Stimulated activated CD8-positive, alpha-beta memory T cell treated with anti-CD3 and anti-CD28 coated beads, Interleukin-7, amount 100 ng/mL, for 48 hours (primary cell): ENCODE measurements at regions not wholly inside any gene's neighbourhood (a gene's known extent, or its start where the extent isn't known, plus 50 kb on each side); places are given as distances from the start of the nearest gene placed in this dataset.

Source experiments
- DNase-seq, 2 donors: peaks; one replicate each; pipeline ENCODE4 v3.0.0-alpha.2; 2020; ENCODE audit warnings: low read depth in 1 of 2; ENCODE audit errors: extremely low read depth in 1 of 2

- DNase-seq, result no peak
Measured at GRCh38 chr5:176174345-176175025, 63.7 kb upstream of the SIMC1 start.

GRCh38 chr5:176175101-176175852 lies 62.9 kb upstream of the SIMC1 start:
- no peak for DNase-seq

DNA sequence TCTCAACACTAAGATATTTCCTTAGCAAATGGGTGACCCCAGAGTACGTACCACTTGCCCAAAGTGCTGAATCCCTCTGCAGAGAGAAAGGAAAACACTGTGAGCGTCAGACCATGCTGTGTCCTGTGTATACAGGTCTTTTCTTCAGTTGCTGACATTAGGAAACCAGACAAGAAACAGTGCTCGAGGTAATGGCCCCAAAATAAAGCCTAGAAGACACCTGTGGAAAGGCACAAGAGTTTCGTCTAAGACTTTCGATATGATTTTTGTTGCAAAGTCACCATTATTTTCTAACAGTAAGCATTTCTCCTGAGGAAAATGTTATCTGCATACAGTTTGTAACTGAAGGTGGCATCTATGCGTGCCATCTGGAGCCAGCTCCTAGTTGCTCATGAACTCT lies 62.0 kb upstream of the SIMC1 start:
- no peak for DNase-seq

GRCh38 chr5:176178789-176179188 lies 59.4 kb upstream of the SIMC1 start:
- no peak for DNase-seq

DNA sequence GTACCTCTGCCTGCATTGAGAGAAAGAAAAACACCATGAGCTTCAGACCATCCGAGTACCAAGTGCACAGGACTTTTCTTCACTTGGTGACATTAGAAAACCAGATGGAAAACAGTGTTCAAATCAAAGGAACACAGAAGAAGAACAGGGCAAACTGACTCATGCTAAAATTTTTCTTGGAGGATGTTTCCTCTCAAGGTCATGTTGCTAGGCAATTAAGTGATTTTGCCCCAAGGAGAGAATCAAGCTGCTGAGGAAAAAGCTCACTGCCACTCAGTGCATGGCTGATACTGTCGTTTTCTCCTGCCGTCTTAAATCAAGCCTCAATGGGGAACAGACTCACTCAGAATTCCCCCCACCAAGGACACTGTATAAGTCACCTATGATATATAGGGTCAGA lies 57.9 kb upstream of the SIMC1 start:
- no peak for DNase-seq

GRCh38 chr5:176180781-176181180 lies 57.4 kb upstream of the SIMC1 start:
- DNase-seq, result no peak

GRCh38 chr5:176181271-176181855 lies 56.9 kb upstream of the SIMC1 start:
- DNase-seq, result no peak

DNA sequence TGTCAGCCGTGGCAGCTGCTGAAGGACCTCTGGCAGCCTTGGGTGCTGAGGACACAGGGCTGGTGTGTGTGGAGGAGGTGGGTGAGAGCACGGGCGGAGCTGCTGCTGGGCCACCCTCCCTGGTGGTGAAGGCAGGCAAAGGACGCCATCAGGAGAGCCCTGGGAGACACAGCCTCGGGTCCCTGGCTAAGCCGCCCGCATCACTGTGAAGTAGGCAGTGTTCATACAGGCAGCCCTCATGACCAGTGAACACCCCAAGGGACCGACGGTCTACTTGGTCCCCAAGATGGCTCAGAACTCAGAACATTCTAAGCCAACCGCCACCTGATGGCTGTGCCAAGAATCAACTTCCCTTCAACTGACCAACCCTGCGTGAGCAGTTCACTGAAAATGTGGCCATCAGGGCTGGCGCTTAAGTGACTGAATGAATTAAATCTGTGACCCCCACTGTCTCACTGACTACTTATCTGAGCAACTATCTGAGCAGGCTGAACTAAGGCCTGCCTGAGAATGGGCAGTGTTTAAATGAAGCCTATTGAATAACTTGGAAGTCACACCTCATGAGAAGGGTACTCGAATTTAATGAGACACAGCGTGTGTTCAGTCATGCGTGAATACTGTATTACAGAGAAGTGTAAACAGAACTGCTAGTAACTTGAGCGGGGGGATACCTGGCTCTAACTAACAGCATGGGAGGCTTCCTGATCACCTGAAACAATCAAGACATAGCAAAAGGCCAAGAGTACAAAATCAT lies 54.7 kb upstream of the SIMC1 start:
- DNase-seq, result no peak

DNA sequence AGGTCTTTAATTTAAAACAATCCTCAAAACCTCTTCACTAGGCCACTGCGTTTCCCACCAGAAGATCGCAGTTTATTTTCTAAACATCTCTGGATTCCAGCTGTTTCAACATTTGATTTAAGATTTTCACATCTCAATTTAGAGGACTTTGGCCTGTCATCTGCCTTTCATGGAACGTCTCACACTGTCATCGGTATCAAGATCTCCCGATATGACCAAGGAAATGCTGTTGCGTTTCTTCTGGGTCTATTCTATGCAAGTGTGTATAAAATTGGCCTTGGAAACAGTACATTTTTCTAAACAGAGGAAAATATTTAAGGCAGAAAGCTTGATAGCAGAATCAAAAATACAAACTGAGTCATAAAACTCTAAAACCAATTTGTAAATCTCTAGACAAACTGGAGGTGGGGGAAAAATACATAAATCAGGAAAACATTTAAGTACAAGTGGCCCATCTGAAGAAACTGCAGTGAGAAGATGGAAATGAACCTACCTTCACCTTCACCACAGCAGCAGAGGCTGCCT lies 53.6 kb upstream of the SIMC1 start:
- DNase-seq, result no peak

- DNase-seq, result no peak
Measured at GRCh38 chr5:176185133-176185733, 53.0 kb upstream of the SIMC1 start.

DNA sequence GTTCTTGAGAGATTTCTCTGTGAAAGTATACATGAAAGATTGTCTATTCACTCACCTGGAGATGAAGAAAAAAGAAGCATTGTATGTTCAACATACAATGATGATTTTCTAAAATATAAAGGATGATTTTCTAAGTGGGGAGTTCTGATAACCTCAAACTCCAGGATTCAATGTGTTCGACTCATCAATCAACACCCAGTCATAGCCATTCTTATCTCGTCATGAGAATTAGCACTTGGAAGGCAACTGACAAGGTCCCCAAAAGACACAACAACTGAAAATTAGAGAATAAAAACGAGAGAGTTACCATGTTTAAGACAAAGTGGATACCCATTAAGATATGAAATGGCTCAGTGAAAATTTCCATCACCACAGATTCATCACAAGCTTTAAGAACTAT lies 52.1 kb upstream of the SIMC1 start:
- no peak for DNase-seq

DNA sequence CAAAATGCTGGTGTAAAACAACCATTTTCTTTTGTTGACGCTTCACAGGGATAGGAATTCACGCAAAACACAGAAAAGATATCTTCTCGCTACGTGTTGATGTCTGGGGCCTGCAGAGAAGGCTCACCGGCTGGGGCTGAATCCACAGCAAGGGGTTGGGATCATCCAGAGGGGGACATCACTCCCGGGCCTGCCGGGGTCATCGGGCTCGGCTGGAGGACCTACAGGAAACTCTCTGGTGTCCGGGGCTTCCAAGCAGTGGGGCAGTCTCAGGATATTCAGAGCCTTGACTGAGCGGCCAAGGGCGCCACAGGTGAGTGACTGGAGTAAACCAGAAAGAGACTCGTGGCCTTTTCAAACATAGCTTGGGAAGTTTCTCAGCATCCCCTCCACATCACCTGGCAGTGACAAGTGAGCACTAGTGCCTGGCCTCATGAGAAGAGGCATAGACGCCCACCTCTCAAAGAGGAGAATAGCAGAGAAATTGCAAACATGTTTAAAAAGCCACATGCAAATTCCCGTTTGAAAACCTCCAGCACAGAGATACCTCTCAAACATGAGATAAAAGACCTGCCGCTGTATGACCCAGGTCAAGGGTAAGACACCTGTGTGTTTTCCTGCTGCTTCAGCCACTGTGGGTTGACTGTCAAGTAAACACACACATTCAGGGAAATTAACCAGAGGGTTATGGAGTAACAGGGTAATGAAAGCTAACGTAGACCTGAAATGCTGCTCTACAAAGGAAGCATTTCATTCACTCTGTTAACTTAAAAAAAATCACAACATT lies 50.8 kb upstream of the SIMC1 start:
- DNase-seq, result no peak

DNA sequence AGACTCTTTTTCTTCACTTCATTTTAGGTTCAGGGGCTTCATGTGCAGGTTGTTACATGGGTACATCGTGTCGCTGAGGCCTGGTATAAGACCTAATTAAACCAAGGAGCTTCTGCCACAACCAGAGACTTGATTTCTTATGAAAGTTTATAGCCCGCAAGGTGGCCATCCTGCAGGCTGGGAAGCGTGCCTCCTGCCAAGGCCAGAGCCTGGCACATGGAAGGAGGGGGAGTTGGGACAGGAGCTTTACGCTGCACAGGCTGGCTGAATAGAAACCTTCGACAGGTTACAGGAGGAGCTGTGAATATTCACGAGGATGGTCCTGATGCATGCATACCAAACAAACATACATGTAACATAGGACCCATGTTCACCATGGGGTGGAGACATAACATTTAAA lies 50.1 kb upstream of the SIMC1 start:
- DNase-seq, result no peak
